ENCODE measurements at regions not wholly inside any gene's neighbourhood (a gene's known extent, or its start where the extent isn't known, plus 50 kb on each side); places are given as distances from the start of the nearest gene placed in this dataset.
"Not testable (repeated sequence)": the region's sequence is repeated elsewhere in the genome, so short reads cannot be mapped to it uniquely, and the experiment has no call there.

DNA sequence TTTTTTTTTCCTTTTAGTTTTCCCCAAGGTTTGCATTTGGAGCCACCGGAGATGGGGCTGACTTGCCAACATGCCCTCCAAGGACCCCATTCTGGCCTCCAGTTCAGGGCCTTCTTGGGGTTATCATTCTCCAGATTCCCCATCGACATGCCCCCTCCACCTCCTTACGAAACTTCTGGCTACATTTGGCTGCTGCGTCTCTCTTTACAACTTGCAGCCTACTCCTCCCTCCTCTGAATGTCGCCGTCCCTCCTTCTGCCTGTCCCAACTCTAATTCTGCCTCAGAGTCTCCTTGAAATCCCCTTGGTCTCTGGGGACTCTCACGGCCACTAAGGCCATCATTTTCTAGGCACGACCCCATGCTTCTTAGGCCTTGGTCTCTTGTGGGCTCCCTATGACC, 72.2 kb upstream of the PODXL start:
- H3K4me3 ChIP-seq (ENCODE audit: control insufficient read depth, low read depth, low read length) = no peak overlapping the region
- TF ChIP-seq, protein P1, sequence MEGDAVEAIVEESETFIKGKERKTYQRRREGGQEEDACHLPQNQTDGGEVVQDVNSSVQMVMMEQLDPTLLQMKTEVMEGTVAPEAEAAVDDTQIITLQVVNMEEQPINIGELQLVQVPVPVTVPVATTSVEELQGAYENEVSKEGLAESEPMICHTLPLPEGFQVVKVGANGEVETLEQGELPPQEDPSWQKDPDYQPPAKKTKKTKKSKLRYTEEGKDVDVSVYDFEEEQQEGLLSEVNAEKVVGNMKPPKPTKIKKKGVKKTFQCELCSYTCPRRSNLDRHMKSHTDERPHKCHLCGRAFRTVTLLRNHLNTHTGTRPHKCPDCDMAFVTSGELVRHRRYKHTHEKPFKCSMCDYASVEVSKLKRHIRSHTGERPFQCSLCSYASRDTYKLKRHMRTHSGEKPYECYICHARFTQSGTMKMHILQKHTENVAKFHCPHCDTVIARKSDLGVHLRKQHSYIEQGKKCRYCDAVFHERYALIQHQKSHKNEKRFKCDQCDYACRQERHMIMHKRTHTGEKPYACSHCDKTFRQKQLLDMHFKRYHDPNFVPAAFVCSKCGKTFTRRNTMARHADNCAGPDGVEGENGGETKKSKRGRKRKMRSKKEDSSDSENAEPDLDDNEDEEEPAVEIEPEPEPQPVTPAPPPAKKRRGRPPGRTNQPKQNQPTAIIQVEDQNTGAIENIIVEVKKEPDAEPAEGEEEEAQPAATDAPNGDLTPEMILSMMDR (IDR thresholded peaks at IDR 0.05; ENCODE audit: control insufficient read depth, insufficient read depth, low read depth, low read length, missing control alignments) = no peak
- DNase-seq (ENCODE audit: low read depth) = no peak

DNA sequence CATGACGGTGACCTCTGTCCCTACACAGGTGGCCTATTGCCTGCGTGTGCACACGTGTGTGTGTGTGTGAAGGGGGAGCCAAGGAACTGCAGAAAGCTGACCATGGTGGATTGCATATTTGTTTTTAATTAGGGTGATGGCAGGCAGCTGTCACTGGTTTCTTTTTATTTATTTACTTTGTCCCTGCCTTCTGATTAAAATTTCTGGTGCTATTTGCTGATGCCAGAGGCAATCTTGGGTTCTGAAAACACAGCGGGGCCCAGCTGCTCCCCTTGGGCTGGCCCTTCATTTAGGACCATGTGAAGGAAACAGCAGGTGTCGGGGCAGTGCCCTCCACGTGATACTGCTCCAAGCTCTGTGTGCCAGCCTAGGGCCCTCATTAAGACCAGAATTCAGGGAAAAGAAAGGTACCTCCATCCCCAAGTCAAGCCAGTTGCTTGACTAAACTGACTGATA, 71.3 kb upstream of the PODXL start:
- H3K4me3 ChIP-seq (ENCODE audit: control insufficient read depth, low read depth, low read length) = no peak overlapping the region
- no peak for DNase-seq (ENCODE audit: low read depth)
- TF ChIP-seq, protein P1 (IDR thresholded peaks at IDR 0.05; ENCODE audit: control insufficient read depth, insufficient read depth, low read depth, low read length, missing control alignments) = no peak

DNA sequence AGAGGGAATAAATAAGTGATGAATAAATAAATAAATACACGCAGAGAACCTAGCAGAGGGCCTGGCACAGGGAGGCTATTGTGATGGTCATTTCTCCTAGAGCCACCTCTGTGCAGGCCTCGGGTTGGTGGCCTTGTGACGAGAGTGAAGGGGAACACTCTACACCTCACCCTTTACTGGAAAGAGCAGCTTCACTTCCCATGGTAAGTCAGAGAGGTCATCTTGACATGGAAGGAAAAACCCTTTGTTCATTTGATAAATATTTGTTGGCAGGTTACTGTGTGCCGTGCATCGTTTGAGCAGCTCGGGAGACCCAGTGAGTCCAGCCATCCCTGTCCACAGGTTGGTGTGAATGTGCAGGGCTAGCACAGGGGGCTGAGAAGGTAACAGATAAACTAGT, 70.2 kb upstream of the PODXL start:
- TF ChIP-seq, protein P1 (IDR thresholded peaks at IDR 0.05; ENCODE audit: control insufficient read depth, insufficient read depth, low read depth, low read length, missing control alignments) = no peak
- DNase-seq (ENCODE audit: low read depth) = no peak
- no peak overlapping the region for H3K4me3 ChIP-seq (ENCODE audit: control insufficient read depth, low read depth, low read length)

DNA sequence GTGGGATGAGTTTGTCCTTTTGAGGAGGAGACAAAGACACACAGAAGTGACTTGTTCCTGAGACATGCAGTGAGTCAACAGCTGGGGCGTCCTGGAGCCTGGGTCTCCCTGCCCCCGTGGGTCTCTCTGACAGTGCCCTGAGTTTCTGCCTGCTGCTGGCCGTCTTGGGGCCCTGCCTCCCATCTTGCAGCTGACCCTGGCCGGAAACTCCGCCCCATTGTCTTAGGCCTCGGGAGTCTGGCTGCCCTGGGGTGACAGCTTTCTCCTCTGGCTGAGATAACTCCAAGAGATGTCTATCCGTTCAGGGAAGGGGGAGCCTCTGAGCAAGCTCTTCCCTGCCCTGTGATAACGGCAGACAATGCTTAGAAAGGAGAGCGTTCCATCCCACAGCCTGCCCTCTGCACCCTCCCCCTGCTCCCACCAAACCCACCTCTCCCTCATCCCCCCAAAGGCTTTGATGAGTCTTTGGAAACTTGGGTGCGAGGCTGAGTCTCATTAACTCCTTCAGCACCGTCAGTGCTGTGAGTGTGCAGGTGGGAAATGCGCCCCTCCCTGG, 69.5 kb upstream of the PODXL start:
- H3K4me3 ChIP-seq (ENCODE audit: control insufficient read depth, low read depth, low read length) = no peak overlapping the region
- DNase-seq (ENCODE audit: low read depth) = peak; percentile 25
- TF ChIP-seq, protein P1 (IDR thresholded peaks at IDR 0.05; ENCODE audit: control insufficient read depth, insufficient read depth, low read depth, low read length, missing control alignments) = peak; percentile 19

DNA sequence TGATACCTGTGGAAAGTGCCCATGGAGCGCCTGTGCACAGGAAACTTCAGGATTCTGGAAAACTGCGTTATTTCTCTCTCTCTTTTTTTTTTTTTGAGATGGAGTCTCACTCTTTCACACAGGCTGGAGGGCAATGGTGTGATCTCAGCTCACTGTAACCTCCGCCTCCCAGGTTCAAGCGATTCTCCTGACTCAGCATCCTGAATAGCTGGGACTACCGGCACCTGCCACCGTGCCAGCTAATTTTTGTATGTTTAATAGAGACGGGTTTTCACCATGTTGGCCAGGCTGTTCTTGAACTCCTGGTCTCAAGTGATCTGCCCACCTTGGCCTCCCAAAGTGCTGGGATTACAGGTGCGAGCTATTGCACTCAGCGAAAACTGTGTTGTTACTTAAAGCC, 68.9 kb upstream of the PODXL start:
- H3K4me3 ChIP-seq (ENCODE audit: control insufficient read depth, low read depth, low read length); DNase-seq (ENCODE audit: low read depth): not testable (repeated sequence)

DNA sequence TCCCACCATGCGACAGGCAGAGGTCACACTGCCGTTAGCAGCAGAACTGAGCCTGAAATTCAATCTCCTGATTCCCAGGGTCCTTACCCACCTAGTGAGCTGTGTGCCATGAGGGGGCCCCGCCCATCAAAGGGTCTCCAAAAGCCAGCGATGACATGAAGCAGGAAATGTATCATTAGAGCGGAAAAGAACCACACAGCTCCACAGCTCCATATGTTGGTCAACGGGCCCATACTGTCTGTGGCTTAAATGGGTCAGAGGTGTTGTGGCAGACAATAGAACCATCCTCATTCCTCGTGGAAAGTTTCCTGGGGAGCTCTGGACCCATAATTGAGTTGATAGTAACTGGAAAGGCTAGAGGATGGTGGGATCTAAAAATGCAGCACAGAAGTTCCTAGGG, 68.1 kb upstream of the PODXL start:
- TF ChIP-seq, protein P1 (IDR thresholded peaks at IDR 0.05; ENCODE audit: control insufficient read depth, insufficient read depth, low read depth, low read length, missing control alignments) = no peak
- DNase-seq (ENCODE audit: low read depth) = no peak
- H3K4me3 ChIP-seq (ENCODE audit: control insufficient read depth, low read depth, low read length) = no peak overlapping the region

DNA sequence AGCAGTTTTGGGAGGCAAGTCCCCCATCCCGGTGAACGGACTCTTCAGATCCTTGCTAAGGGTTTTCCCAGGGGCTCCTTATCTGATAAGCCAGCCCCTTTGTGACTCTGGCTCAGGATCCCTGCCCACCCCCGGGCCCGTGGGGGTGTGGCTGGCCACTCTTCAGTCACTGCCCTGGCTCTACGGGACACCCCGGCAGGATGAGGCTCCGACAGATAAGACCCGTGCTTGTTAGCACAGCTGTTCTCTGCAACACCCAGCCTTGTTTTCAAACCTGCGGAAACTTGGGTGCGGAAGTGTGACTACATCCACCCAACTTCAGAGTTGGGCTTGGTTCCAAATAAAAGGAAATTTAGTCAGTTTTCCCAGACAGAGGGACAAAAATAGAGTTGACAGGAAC, 66.7 kb upstream of the PODXL start:
- H3K4me3 ChIP-seq (ENCODE audit: control insufficient read depth, low read depth, low read length) = no peak overlapping the region
- no peak for DNase-seq (ENCODE audit: low read depth)
- TF ChIP-seq, protein P1 (IDR thresholded peaks at IDR 0.05; ENCODE audit: control insufficient read depth, insufficient read depth, low read depth, low read length, missing control alignments) = no peak

Measured in AG09309 (cell line).